Ishikawa (cell line): ENCODE measurements at regions not wholly inside any gene's neighbourhood (a gene's known extent, or its start where the extent isn't known, plus 50 kb on each side); places are given as distances from the start of the nearest gene placed in this dataset.

ENCODE experiments used
- CEBPB ChIP-seq: IDR thresholded peaks from 2 replicates; pipeline ENCODE4 v1.6.1; 2012
- CREB1 ChIP-seq: IDR thresholded peaks from 2 replicates; pipeline ENCODE4 v1.6.1; 2012; ENCODE audit warnings: low read depth
- EGR1 ChIP-seq: IDR thresholded peaks from 2 replicates; pipeline ENCODE4 v1.6.1; 2012
- EP300 ChIP-seq: IDR thresholded peaks from 2 replicates; pipeline ENCODE4 v1.6.1; 2012; ENCODE audit warnings: borderline replicate concordance
- NFIC ChIP-seq: IDR thresholded peaks from 2 replicates; pipeline ENCODE4 v1.6.1; 2012
- RAD21 ChIP-seq: IDR thresholded peaks from 2 replicates; pipeline ENCODE4 v1.6.1; 2012; ENCODE audit warnings: low read depth
- REST ChIP-seq: IDR thresholded peaks from 2 replicates; pipeline ENCODE4 v1.6.1; 2012; ENCODE audit warnings: low read depth, mild to moderate bottlenecking
- TAF1 ChIP-seq: IDR thresholded peaks from 2 replicates; pipeline ENCODE4 v1.6.1; 2012; ENCODE audit warnings: low read depth, mild to moderate bottlenecking
- TCF12 ChIP-seq: IDR thresholded peaks from 2 replicates; pipeline ENCODE4 v1.6.1; 2012; ENCODE audit warnings: low read depth
- TEAD4 ChIP-seq: IDR thresholded peaks from 2 replicates; pipeline ENCODE4 v1.6.1; 2012
- YY1 ChIP-seq: IDR thresholded peaks from 2 replicates; pipeline ENCODE4 v1.6.1; 2012; ENCODE audit warnings: low read depth
- ZBTB7A ChIP-seq: IDR thresholded peaks from 2 replicates; pipeline ENCODE4 v1.6.1; 2012; ENCODE audit warnings: low read depth

- TF ChIP-seq REST (no peak), NFIC (no peak), EP300 (no peak), RAD21 (no peak), CREB1 (no peak), EGR1 (no peak), ZBTB7A (no peak), YY1 (no peak), TAF1 (no peak), TEAD4 (no peak), CEBPB (no peak), TCF12 (no peak)
Measured at GRCh38 chr21:36217743-36218142, 61.1 kb downstream of the DOP1B start.
